NCI-H2196 treated with DMSO at 0.1 percent for 48 hours (cell line): ENCODE measurements at regions not wholly inside any gene's neighbourhood (a gene's known extent, or its start where the extent isn't known, plus 50 kb on each side); places are given as distances from the start of the nearest gene placed in this dataset.

Source experiments
- DNase-seq: peaks from one replicate; lab custom pipeline; 2025; ENCODE audit not compliant: unreplicated experiment; lab: John Stamatoyannopoulos, UW

DNA sequence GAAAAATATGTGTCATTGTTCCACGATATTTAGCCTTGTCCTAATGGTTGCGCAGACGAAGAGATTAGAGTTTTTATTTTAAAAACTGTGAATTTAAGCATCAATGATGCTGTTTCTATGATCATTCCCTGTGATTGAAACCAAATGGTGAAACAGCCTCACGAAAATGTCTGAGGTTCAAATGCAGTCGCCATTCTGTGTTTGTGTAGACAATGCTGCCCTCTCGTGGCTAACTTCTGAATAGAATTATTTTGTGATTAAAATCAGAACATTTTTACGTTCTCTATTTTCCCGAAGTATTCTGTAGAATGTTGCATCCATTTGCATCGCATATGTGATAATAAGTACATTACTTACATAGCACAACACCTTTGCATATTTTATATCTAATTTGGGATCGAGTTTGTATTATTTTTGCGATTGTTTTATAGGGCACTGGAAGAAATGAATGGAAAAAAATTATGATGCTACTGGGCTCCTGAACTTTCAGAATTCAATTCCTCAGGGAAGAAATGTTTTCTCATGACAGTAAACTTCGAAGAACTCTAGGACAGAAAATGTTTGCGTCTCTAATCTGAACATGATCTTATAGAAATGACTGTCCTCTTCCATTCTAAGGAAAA is 54.8 kb upstream of the CREB1 start:
- peak; percentile 18 for DNase-seq

DNA sequence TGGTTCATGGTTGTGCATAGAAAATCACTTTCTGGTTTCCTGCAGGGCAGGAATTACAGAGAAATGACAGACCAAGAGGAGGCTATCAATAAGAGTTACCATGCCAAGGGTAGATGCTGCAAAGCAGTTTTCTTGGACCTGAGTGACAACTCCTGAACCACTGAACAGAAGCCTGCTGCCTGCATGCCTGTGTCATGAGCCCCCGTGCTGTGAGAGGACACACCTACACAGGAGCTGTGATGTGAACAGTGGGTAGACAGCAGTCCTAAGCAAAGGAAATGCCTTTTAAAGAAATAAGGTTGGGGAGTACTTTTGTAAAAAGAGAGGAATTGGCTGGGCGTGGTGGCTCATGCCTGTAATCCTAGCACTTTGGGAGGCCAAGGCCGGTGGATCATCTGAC is 54.2 kb upstream of the CREB1 start:
- DNase-seq = no peak

DNA sequence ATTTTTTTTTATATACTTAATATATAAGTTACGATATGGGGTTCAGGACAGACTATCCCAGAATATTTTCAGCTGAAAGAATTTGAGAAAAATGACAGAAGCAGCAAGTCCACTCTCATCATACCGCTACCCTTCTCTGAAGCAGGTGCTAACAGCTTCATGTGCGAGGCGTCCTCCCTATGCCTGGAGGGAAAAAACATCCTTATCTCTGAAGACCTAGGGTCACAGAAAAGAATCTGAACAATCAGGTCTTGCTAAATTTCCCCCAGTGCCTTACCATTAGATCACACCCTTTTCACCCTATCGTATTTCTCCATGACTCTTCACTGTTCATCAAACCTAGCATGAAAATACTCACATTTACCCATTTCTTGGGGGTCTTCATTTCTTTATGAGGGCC is 51.9 kb upstream of the CREB1 start:
- DNase-seq = no peak

GRCh38 chr2:207478572-207478971 is 51.2 kb upstream of the CREB1 start:
- DNase-seq = no peak

- DNase-seq = no peak
Measured at GRCh38 chr2:207479198-207479785, 50.5 kb upstream of the CREB1 start.
